WERI-Rb-1 (cell line): ENCODE measurements at regions not wholly inside any gene's neighbourhood (a gene's known extent, or its start where the extent isn't known, plus 50 kb on each side); places are given as distances from the start of the nearest gene placed in this dataset.

ENCODE experiments used
- DNase-seq: peaks from one replicate; pipeline ENCODE4 v3.0.0-alpha.2; 2020
- H3K27ac ChIP-seq: fragments of 250-450 bp; sonication (Bioruptor Pico); 2 replicates; pipeline ENCODE4 v1.5.1; 2020; ENCODE audit warnings: mild to moderate bottlenecking, moderate library complexity
- H3K27me3 ChIP-seq: fragments of 250-450 bp; sonication (Bioruptor Pico); 2 replicates; pipeline ENCODE4 v1.5.1; 2021; ENCODE audit warnings: mild to moderate bottlenecking, low read depth, moderate library complexity; ENCODE audit not compliant: insufficient read depth, severe bottlenecking
- H3K36me3 ChIP-seq: fragments of 250-450 bp; sonication (Bioruptor Pico); 2 replicates; pipeline ENCODE4 v1.5.1; 2020; ENCODE audit warnings: mild to moderate bottlenecking, moderate library complexity
- H3K4me3 ChIP-seq: 2 replicates; pipeline ENCODE4 v1.5.1; 2011; ENCODE audit warnings: low read depth, mild to moderate bottlenecking, control low read depth, low read length
- H3K9me3 ChIP-seq: fragments of 250-450 bp; sonication (Bioruptor Pico); 2 replicates; pipeline ENCODE4 v1.5.1; 2021; ENCODE audit warnings: mild to moderate bottlenecking, moderate library complexity; ENCODE audit not compliant: severe bottlenecking
- TF ChIP-seq, protein P1 (sequence below): IDR thresholded peaks from 2 replicates; pipeline ENCODE4 v1.5.1; 2011; ENCODE audit warnings: low read depth, mild to moderate bottlenecking, control low read depth, inconsistent platforms, low read length

DNA sequence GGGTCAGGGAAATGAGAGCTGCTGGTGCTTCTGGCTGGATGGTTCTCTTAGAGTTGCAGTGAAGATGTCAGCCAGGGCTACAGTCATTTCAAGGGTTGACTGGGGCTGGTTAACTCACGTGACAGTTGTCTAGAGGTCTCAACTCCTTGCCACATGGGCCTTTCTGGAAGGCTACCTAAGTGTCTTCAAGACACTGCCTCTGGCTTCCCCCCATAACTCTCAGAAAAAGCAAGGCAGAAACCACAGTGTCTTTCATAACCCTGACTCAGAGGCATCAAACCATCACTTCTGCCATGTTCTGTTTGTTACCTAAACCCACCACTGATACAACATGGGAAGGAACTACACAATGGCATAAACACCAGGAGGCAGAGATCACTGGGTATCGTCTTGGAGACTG lies 828.9 kb downstream of the EPHA4 start:
- Histone ChIP-seq H3K36me3 (no peaks in the 10 kb centered on the region), H3K4me3 (no peak overlapping the region), H3K27me3 (no peaks in the 10 kb centered on the region), H3K27ac (no peak overlapping the region), H3K9me3 (no peaks in the 10 kb centered on the region)
- no peak for DNase-seq
- TF ChIP-seq, protein P1, sequence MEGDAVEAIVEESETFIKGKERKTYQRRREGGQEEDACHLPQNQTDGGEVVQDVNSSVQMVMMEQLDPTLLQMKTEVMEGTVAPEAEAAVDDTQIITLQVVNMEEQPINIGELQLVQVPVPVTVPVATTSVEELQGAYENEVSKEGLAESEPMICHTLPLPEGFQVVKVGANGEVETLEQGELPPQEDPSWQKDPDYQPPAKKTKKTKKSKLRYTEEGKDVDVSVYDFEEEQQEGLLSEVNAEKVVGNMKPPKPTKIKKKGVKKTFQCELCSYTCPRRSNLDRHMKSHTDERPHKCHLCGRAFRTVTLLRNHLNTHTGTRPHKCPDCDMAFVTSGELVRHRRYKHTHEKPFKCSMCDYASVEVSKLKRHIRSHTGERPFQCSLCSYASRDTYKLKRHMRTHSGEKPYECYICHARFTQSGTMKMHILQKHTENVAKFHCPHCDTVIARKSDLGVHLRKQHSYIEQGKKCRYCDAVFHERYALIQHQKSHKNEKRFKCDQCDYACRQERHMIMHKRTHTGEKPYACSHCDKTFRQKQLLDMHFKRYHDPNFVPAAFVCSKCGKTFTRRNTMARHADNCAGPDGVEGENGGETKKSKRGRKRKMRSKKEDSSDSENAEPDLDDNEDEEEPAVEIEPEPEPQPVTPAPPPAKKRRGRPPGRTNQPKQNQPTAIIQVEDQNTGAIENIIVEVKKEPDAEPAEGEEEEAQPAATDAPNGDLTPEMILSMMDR: no peak

DNA sequence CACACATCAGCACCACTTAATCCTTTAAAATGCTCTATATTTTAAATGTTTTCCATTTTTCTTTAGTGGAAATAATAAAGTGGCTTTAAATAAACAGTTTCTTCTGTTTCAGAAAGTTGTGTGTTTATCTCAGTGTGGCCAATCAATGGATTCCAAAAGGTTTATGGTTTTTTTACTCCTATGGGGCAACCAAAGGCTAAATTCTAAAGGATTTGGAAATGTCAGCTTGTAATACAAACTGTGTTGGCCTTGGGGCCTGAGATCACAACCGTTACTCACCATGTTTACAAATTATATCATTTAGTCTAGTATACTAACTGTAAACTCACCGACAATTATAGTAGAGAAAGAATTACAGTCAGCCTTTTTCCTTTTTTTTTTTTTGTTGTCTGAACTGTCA lies 827.2 kb downstream of the EPHA4 start:
- TF ChIP-seq, protein P1: no peak
- H3K9me3 ChIP-seq: no peaks in the 10 kb centered on the region
- DNase-seq: no peak
- no peaks in the 10 kb centered on the region for H3K27me3 ChIP-seq
- H3K4me3 ChIP-seq: no peak overlapping the region
- no peaks in the 10 kb centered on the region for H3K36me3 ChIP-seq
- H3K27ac ChIP-seq: no peak overlapping the region

DNA sequence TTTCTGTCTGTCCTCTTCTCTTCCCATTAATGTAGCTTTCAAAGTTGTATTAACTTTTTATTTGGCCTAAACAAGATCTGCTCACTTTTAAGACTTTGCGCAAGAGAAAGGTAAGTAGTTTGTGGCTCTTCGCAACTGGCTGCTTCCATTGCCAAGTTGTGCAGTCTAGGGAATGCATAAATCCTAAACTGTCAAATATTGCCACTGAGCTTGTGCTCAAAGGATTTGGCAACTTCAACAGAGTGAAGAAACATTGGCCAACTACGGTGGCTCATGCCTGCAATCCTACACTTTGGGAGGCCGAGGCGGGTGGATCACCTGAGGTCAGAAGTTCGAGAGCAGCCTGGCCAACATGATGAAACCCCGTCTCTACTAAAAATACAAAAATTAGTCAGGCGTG lies 826.4 kb downstream of the EPHA4 start:
- TF ChIP-seq, protein P1: no peak
- no peak for DNase-seq
- no peak overlapping the region for H3K27ac ChIP-seq

DNA sequence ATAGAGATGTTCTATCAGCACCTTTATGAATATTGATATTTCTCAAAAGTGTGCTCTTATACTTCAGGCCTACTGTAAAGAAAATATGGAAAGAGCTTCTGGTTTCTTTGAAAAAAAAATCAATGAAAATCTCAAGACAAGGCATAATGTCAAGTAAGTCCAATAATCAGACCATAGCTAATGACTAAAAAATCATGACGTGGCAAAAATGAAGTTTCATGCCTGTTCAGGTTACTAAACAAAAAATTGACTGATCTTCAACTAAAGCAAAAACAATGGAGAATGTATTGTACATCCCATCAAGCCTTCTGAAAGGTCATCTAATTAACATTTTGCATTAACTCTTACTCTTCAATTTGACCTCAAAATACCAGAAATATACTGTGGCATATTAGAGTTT lies 824.4 kb downstream of the EPHA4 start:
- Histone ChIP-seq H3K4me3 (no peak overlapping the region), H3K27me3 (no peaks in the 10 kb centered on the region), H3K36me3 (no peaks in the 10 kb centered on the region), H3K9me3 (no peaks in the 10 kb centered on the region), H3K27ac (no peak overlapping the region)
- TF ChIP-seq, protein P1: no peak
- DNase-seq: no peak

More for the DNA sequence above, 826.4 kb downstream of the EPHA4 start:
- Histone ChIP-seq H3K27me3 (no peaks in the 10 kb centered on the region), H3K4me3 (no peak overlapping the region), H3K36me3 (no peaks in the 10 kb centered on the region), H3K9me3 (no peaks in the 10 kb centered on the region)

DNA sequence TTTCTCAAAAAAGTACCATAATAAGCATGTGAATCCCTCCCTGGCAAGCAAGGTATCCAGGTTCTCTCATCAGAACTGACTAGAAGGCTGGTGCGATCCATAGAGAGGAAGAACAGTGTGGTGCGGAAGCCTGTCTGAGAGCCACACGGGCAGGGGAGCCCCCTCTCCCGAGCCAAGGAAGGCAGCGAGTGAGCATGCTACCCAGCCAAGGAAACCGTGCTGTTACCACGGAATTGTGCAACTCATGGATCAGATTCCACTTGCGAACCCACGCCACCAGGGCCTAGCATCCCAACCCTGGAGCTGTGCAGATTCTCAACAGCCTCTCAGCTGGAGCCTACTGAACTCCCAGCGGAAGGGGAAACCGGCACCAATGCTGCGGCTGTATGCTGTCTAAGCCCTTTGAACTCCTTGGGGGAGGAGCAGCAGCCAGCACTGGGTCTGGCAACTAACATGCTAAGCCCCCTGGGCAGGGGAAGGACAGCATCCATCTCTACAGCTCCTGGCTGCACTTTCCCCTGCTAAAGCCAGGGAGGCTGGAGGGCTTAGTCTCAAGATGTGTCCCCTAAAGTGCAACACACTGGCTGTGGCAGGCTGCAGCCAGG lies 823.1 kb downstream of the EPHA4 start:
- Histone ChIP-seq H3K4me3 (no peak overlapping the region), H3K36me3 (no peaks in the 10 kb centered on the region), H3K27ac (no peak overlapping the region), H3K9me3 (no peaks in the 10 kb centered on the region), H3K27me3 (no peaks in the 10 kb centered on the region)
- TF ChIP-seq, protein P1: no peak
- no peak for DNase-seq

DNA sequence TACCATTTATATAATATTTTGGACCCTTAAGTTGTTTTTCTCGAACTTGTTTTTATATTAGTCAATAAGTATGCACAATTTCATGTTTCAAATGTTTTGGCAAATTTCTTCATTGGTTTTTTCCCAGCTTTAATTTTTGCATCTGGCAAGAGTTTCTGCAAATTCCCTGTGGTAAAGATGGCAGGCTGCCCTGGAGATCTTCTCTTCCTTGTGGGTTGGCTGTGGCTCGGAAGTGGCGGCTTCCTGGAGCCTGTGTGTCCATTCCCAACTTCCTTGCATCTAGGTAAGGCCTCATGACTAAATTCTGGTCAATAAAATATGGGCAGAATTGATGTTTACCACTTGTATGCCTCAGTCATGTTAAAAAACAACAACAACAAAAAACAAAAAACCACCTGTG lies 818.6 kb downstream of the EPHA4 start:
- H3K36me3 ChIP-seq: no peaks in the 10 kb centered on the region
- DNase-seq: no peak
- H3K9me3 ChIP-seq: no peaks in the 10 kb centered on the region
- H3K27me3 ChIP-seq: no peaks in the 10 kb centered on the region
- TF ChIP-seq, protein P1: no peak
- H3K4me3 ChIP-seq: no peak overlapping the region
- no peak overlapping the region for H3K27ac ChIP-seq
